ENCODE measurements at regions not wholly inside any gene's neighbourhood (a gene's known extent, or its start where the extent isn't known, plus 50 kb on each side); places are given as distances from the start of the nearest gene placed in this dataset.

- TF ChIP-seq EP300 (IDR thresholded peaks at IDR 0.05) (no peak), POLR2A (IDR thresholded peaks at IDR 0.05) (no peak), POLR2AphosphoS5 (IDR thresholded peaks at IDR 0.05) (no peak), CTCF (IDR thresholded peaks at IDR 0.05) (no peak)
- ATAC-seq, result no peak
Observed at GRCh38 chr3:186487819-186488218, 56.4 kb downstream of the CRYGS start.

GRCh38 chr3:186487037-186487436, 57.1 kb downstream of the CRYGS start:
- Histone ChIP-seq H3K4me1 (peaks cover 0 to 6% (median 0%) of the 10 kb centered on the region in 3 donors), H3K4me3 (no peak overlapping the region), H3K9me3 (no peaks in the 10 kb centered on the region), H3K27ac (no peak overlapping the region), H3K27me3 (no peaks in the 10 kb centered on the region), H3K36me3 (no peaks in the 10 kb centered on the region)
- no peak for TF ChIP-seq CTCF (IDR thresholded peaks at IDR 0.05)
- TF ChIP-seq EP300 (IDR thresholded peaks at IDR 0.05), result no peak
- TF ChIP-seq POLR2A (IDR thresholded peaks at IDR 0.05), result no peak
- no peak for TF ChIP-seq POLR2AphosphoS5 (IDR thresholded peaks at IDR 0.05)
- WGBS, 2 donors (ENCODE audit: low coverage in 1 of 2), result 74% methylated on average over 4 of the region's 4 CpGs; no CpG with 5 or more reads in 1 of the 2 donors
- no peak for ATAC-seq

More at GRCh38 chr3:186487819-186488218, 56.4 kb downstream of the CRYGS start:
- no peaks in the 10 kb centered on the region for H3K27me3 ChIP-seq
- WGBS, 2 donors (ENCODE audit: low coverage in 1 of 2), result 61 to 88% methylated on average over 3 of the region's 3 CpGs
- no peaks in the 10 kb centered on the region for H3K9me3 ChIP-seq
- no peak overlapping the region for H3K27ac ChIP-seq
- H3K36me3 ChIP-seq, result no peaks in the 10 kb centered on the region
- peaks cover 0 to 6% (median 0%) of the 10 kb centered on the region in 3 donors for H3K4me1 ChIP-seq
- H3K4me3 ChIP-seq, result no peak overlapping the region

GRCh38 chr3:186483611-186484340, 60.4 kb downstream of the CRYGS start:
- Histone ChIP-seq H3K27ac (no peak overlapping the region), H3K4me1 (peaks cover 0 to 6% (median 0%) of the 10 kb centered on the region in 3 donors), H3K4me3 (no peak overlapping the region), H3K27me3 (no peaks in the 10 kb centered on the region), H3K9me3 (no peaks in the 10 kb centered on the region), H3K36me3 (no peaks in the 10 kb centered on the region)
- 61 to 66% methylated on average over 6 to 8 of the region's 8 CpGs for WGBS, 2 donors (ENCODE audit: low coverage in 1 of 2)
- TF ChIP-seq POLR2AphosphoS5 (IDR thresholded peaks at IDR 0.05) (no peak), POLR2A (IDR thresholded peaks at IDR 0.05) (no peak), EP300 (IDR thresholded peaks at IDR 0.05) (no peak), CTCF (IDR thresholded peaks at IDR 0.05) (no peak)
- no peak for ATAC-seq

- ATAC-seq, result no peak
- Histone ChIP-seq H3K4me3 (no peak overlapping the region), H3K27ac (no peak overlapping the region), H3K27me3 (no peaks in the 10 kb centered on the region), H3K36me3 (no peaks in the 10 kb centered on the region), H3K4me1 (peaks cover 0 to 6% (median 0%) of the 10 kb centered on the region in 3 donors), H3K9me3 (no peaks in the 10 kb centered on the region)
- 75 to 78% methylated on average over 4 of the region's 4 CpGs for WGBS, 2 donors (ENCODE audit: low coverage in 1 of 2)
- TF ChIP-seq POLR2A (IDR thresholded peaks at IDR 0.05), result no peak
- no peak for TF ChIP-seq EP300 (IDR thresholded peaks at IDR 0.05)
- TF ChIP-seq CTCF (IDR thresholded peaks at IDR 0.05), result no peak
- no peak for TF ChIP-seq POLR2AphosphoS5 (IDR thresholded peaks at IDR 0.05)
Observed at GRCh38 chr3:186481526-186481925, 62.7 kb downstream of the CRYGS start.

GRCh38 chr3:186477876-186478275, 66.3 kb downstream of the CRYGS start:
- no peak for TF ChIP-seq EP300 (IDR thresholded peaks at IDR 0.05)
- TF ChIP-seq POLR2AphosphoS5 (IDR thresholded peaks at IDR 0.05), result no peak
- TF ChIP-seq CTCF (IDR thresholded peaks at IDR 0.05), result no peak
- no peak for TF ChIP-seq POLR2A (IDR thresholded peaks at IDR 0.05)
- Histone ChIP-seq H3K4me1 (no peaks in the 10 kb centered on the region), H3K27me3 (no peaks in the 10 kb centered on the region), H3K4me3 (no peak overlapping the region), H3K27ac (no peak overlapping the region), H3K9me3 (no peaks in the 10 kb centered on the region), H3K36me3 (no peaks in the 10 kb centered on the region)
- WGBS, 2 donors (ENCODE audit: low coverage in 1 of 2), result 86 to 100% methylated on average over 1 to 3 of the region's 4 CpGs
- ATAC-seq, result no peak

Measured in gastroesophageal sphincter (tissue), 4 donors.